Bronchial epithelial cell (primary cell): ENCODE measurements at regions not wholly inside any gene's neighbourhood (a gene's known extent, or its start where the extent isn't known, plus 50 kb on each side); places are given as distances from the start of the nearest gene placed in this dataset.
A peak's percentile ranks its signal among the peaks of the same experiment; 100 is the strongest.

Source experiments
- DNase-seq: peaks from one replicate; pipeline ENCODE4 v3.0.0-alpha.2; 2010; ENCODE audit warnings: low read depth
- FAIRE-seq: peaks from 2 replicates; lab custom pipeline; 2011; peaks lifted over from hg19 to GRCh38; lab: Jason Lieb, UNC
- H3K27me3 ChIP-seq: 2 replicates; pipeline ENCODE4 v1.5.1; 2011; ENCODE audit warnings: low read length; ENCODE audit not compliant: control insufficient read depth, insufficient read depth
- H3K36me3 ChIP-seq: 2 replicates; pipeline ENCODE4 v1.5.1; 2011; ENCODE audit warnings: low read length; ENCODE audit not compliant: control insufficient read depth, insufficient read depth
- H3K4me3 ChIP-seq: 2 replicates; pipeline ENCODE4 v1.5.1; 2011; ENCODE audit warnings: mild to moderate bottlenecking, low read depth, low read length, control low read depth
- CTCF ChIP-seq: IDR thresholded peaks from 2 replicates; pipeline ENCODE4 v1.5.1; 2011; ENCODE audit warnings: mild to moderate bottlenecking, moderate library complexity, low read length, control low read depth, inconsistent platforms; ENCODE audit not compliant: insufficient read depth, severe bottlenecking

DNA sequence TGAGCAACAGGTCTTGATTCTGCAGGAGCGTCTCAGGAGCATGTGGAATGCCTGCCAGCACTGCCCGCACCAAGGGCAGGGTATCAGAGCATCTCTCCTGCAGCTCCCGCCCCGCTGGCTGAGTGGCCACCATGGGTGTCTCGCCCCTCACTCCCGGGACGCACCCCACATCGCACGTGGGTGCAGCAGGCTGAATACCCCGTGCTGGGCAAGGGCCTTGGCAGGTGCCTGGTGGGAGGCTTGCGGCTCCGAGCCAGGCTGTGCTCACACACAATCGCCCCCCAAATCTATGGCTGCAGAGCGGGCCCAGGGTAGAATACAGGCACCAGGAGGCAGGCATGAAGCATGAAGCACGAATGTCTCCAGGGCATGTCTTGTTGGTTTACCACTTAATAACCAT lies 103.9 kb upstream of the TMEM132D start:
- no peak for FAIRE-seq
- Histone ChIP-seq H3K4me3 (no peak overlapping the region), H3K36me3 (no peaks in the 10 kb centered on the region), H3K27me3 (no peaks in the 10 kb centered on the region)
- no peak for DNase-seq
- no peak for TF ChIP-seq CTCF

- DNase-seq (no peak), FAIRE-seq (no peak)
- H3K36me3 ChIP-seq, result no peaks in the 10 kb centered on the region
- H3K4me3 ChIP-seq, result no peak overlapping the region
- no peak for TF ChIP-seq CTCF
- no peaks in the 10 kb centered on the region for H3K27me3 ChIP-seq
Observed at GRCh38 chr12:130008241-130008640, 104.4 kb upstream of the TMEM132D start.

DNA sequence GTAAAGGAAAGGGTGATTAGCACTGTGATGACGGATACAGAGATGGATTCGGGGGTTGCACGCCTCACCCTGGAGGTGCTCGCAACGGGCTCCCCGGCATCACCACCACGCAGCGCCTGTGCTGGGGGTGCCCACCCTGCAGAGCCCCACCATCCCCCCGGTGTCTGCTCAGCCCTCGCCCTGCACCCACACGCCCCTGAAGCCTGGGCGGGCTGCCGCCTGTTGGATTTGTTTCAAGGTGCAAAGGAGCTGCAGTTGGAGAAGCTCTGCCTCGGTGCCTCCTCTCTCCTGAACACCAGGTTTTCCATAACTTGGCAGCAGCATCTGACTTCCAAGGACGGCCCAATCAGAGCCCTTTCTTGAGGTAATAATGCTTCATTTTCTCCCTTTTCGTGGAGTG lies 106.1 kb upstream of the TMEM132D start:
- no peak for DNase-seq
- TF ChIP-seq CTCF, result no peak
- no peak for FAIRE-seq
- Histone ChIP-seq H3K4me3 (no peak overlapping the region), H3K36me3 (no peaks in the 10 kb centered on the region), H3K27me3 (no peaks in the 10 kb centered on the region)

- no peak for DNase-seq
Observed at GRCh38 chr12:130011611-130012385, 108.0 kb upstream of the TMEM132D start.

GRCh38 chr12:130013771-130014484 lies 110.1 kb upstream of the TMEM132D start:
- DNase-seq (peak; percentile 15), FAIRE-seq (no peak)
- H3K27me3 ChIP-seq, result no peaks in the 10 kb centered on the region
- no peak overlapping the region for H3K4me3 ChIP-seq
- TF ChIP-seq CTCF, result peak; percentile 72
- no peaks in the 10 kb centered on the region for H3K36me3 ChIP-seq

More at GRCh38 chr12:130011611-130012385, 108.0 kb upstream of the TMEM132D start:
- Histone ChIP-seq H3K27me3 (no peaks in the 10 kb centered on the region), H3K36me3 (no peaks in the 10 kb centered on the region), H3K4me3 (no peak overlapping the region)
- no peak for TF ChIP-seq CTCF
- no peak for FAIRE-seq
